ENCODE measurements at regions not wholly inside any gene's neighbourhood (a gene's known extent, or its start where the extent isn't known, plus 50 kb on each side); places are given as distances from the start of the nearest gene placed in this dataset.
"Not testable (repeated sequence)": the region's sequence is repeated elsewhere in the genome, so short reads cannot be mapped to it uniquely, and the experiment has no call there.

- no peak for DNase-seq
These were observed 250.1 kb upstream of the TRPC7 start for GRCh38 chr5:136615251-136616119.

GRCh38 chr5:136613230-136613629 lies 247.9 kb upstream of the TRPC7 start:
- DNase-seq: no peak

GRCh38 chr5:136605638-136606037 lies 240.3 kb upstream of the TRPC7 start:
- no peak for DNase-seq

GRCh38 chr5:136600306-136600705 lies 235.0 kb upstream of the TRPC7 start:
- no peak for DNase-seq

- no peak for DNase-seq
These were observed 233.6 kb upstream of the TRPC7 start for GRCh38 chr5:136598802-136599404.

DNA sequence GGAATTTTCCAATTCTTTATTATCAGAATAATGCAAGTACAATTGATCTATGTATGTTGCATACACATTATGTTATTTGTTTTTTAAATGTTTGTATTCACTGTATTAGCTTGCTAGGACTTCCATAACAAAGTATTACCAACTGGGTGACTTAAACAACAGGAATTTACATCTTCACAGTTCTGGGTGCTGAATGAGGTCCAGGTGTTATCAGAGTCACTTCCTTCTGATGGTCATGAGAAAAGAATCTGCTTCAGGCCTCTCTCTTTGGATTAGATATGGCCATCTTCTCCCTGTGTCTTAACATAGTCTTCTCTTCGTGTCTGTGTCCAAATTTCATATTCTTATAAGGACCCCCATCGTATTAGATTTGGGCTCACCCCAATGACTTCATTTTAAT lies 229.1 kb upstream of the TRPC7 start:
- no peak for DNase-seq

DNA sequence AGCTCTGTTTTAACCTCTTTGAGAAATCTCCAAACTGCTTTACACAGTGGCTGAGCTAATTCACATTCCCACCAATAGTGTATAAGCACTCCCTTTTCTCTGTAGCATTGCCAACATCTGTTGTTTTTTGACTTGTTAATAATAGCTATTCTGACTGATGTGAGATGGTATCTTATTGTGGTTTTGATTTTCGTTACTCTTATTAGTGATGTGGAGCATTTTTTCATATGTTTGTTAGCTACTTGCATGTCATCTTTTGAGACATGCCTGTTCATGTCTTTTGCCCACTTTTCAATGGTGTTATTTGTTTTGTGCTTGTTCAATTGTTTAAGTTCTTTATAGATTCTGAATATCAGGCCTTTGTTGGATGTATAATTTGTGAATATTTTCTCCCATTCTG lies 225.2 kb upstream of the TRPC7 start:
- no peak for DNase-seq

DNA sequence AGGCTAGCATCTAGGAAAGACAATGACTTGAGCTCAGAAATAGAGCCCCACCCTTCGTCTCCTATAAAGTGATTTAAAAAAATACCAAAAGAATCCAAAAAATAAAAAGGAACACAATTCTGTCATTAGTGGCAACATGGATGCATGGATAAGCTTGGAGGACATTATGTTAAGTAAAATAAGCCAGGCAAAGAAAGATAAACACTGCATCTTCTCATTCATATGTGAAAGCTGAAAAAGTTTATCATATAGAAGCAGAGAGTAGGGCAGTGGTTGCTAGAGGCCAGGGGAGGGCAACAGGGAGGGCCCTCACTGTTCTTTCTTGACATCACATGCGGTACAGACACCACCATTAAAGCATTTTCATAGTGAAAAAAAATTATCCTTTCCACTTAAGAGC lies 220.9 kb upstream of the TRPC7 start:
- no peak for DNase-seq

- no peak for DNase-seq
These were observed 219.1 kb upstream of the TRPC7 start for GRCh38 chr5:136584474-136584873.

- DNase-seq: no peak
These were observed 213.9 kb upstream of the TRPC7 start for GRCh38 chr5:136579238-136579637.

DNA sequence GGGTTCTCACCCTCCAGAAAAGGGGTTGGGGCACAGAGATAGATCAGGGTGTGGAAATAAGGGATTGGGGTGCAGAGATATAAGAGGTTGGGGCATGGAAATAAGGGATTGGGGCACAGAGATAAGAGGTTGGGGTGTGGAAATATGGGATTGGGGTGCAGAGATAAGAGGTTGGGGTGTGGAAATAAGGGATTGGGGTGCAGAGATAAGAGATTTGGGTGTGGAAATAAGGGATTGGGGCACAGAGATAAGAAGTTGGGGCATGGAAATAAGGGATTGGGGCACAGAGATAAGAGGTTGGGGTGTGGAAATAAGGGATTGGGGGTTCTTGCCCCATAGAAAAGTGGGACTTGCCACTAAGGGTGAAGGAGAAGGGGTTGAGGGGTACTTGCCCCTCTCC lies 204.5 kb upstream of the TRPC7 start:
- DNase-seq: not testable (repeated sequence)

DNA sequence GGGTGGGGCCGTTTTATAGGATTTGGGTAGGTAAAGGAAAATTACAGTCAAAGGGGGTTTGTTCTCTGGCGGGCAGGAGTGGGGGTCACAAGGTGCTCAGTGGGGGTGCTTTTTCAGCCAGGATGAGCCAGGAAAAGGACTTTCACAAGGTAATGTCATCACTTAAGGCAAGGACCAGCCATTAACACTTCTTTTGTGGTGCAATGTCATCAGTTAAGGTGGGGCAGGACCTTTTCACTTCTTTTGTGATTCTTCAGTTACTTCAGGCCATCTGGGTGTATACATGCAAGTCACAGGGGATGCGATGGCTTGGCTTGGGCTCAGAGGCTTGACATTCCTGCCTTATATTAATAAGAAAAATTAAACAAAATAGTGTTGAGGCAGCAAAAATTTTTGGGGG lies 200.1 kb upstream of the TRPC7 start:
- not testable (repeated sequence) for DNase-seq

DNA sequence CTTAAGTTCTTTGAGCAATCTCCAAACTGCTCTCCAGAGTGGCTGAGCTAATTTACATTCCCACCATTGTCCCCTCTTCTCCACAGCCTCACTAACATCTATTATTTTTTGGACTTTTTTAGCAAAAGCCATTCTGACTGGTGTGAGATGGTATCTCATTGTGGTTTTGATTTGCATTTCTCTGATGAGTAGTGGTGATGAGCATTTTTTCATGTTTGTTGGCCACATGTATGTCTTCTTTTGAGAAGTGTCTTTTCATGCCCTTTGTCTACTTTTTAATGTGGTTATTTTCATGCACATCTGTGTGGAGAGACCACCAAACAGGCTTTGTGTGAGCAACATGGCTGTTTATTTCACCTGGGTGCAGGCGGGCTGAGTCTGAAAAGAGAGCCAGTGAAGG lies 199.7 kb upstream of the TRPC7 start:
- not testable (repeated sequence) for DNase-seq

GRCh38 chr5:136564431-136564830 lies 199.1 kb upstream of the TRPC7 start:
- not testable (repeated sequence) for DNase-seq

GRCh38 chr5:136563489-136563888 lies 198.1 kb upstream of the TRPC7 start:
- no peak for DNase-seq

- DNase-seq: no peak
These were observed 194.8 kb upstream of the TRPC7 start for GRCh38 chr5:136560126-136560525.

DNA sequence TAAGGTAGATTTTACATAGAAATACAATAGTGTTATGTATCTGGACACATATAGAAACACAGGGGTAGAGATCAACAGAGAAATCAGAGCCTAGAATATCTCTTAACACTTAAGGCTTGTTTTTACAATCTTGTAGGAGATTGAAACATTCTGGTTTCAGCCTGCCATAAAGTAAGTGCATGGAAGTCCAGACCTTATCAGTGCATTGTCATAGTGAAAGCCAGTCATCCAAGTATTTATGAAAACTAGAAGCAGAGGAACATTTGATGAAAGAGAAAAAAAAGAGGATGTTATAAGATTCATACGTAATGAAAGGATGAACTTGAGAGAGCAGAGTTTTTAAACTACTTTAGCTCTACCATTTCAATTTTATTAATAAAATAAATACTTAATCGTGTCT lies 194.3 kb upstream of the TRPC7 start:
- no peak for DNase-seq

DNA sequence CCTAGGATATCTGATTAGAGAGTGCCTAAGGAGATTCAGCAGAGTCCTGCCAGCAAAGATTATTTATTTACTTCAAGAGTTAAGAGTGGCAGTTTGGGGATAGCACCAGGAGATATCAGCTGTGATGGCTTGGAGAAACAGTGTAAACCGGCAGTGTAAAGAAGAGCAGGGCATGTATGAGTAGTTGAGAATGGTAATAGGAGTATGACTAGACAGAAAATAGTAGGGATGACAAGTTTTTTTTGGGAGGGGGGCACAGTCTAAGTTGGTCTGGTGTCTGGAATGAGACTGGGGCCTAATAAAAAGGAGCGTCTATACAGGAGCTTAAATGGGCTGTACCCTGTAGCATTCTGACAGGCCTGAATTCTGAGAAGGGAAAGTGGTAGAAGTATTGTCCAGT lies 181.8 kb upstream of the TRPC7 start:
- not testable (repeated sequence) for DNase-seq

GRCh38 chr5:136546441-136546840 lies 181.1 kb upstream of the TRPC7 start:
- DNase-seq: not testable (repeated sequence)

DNA sequence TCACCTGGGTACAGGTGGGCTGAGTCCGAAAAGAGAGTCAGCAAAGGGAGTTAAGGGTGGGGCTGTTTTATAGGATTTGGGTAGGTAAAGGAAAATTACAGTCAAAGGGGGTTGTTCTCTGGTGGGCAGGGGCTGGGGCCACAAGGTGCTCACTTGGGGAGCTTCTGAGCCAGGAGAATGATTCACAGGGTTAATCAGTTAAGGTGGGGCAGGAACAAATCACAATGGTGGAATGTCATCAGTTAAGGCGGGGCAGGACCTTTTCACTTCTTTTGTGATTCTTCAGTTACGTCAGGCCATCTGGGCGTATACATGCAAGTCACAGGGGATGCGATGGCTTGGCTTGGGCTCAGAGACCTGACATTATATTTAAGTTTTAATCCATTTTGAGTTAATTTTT lies 179.7 kb upstream of the TRPC7 start:
- not testable (repeated sequence) for DNase-seq

DNA sequence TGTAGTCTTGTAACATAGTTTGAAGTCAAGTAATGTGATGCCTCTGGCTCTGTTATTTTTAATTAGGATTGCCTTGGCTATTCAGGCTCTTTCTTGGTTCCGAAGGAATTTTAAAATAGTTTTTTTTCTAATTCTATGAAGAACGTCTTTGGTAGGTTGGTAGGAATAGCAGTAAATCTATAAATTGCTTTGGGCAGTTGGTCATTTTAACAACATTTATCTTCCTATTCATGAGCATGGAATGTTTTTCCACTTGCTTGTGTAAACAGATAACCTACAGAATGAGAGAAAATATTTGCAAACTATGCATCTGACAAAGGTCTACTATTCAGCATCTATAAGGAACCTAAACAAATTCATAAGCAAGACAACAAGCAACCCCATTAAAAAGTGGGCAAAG lies 173.2 kb upstream of the TRPC7 start:
- DNase-seq: no peak

GRCh38 chr5:136529081-136529480 lies 163.7 kb upstream of the TRPC7 start:
- DNase-seq: no peak

DNA sequence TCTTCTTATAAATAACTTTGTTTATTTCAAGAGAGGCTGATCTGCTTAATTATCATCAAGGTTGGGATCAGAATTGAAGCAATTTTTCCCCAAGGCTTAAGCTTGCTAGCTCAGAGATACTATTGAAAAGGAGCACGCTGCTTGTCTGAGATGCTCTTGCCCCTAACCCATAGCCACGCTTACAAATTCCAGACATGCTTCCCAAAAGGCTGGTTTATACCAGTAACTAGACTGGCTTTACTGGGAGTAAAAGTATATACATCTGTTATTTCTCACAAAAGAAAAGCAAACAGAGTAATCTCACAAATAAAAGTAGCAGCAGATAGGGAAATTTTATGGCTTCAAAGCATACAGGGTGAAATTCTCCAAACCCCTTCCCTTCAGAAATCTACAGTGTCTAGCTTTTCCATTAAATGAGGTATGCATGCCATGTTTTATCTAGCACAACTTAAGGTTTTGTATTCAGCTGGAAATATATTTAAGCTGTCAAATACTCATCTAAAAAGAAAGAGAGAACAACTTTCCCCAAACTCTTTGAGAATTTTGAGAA lies 163.2 kb upstream of the TRPC7 start:
- DNase-seq: no peak

DNA sequence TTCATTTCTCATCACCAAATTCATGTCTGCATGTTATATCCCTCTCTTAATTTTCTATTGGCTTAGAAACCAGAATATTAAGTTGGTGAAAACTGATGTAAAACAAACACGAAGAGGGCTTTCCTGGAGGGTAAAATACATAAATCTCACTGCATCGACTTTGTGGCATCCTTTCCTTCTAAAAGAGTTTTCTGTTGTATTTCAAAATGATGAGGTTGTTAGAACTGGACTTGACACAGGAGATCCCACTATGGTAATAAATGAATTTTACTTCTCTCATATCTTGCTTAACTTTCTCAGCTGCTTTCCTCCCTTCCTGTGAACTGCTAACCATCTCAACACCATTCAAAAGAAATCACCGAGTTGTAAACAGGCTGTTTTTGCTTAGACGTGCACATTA lies 162.0 kb upstream of the TRPC7 start:
- DNase-seq: no peak

Data from NCI-H1930 (cell line).